DMS153 treated with DMSO at 0.1 percent for 48 hours (cell line): ENCODE measurements at regions not wholly inside any gene's neighbourhood (a gene's known extent, or its start where the extent isn't known, plus 50 kb on each side); places are given as distances from the start of the nearest gene placed in this dataset.
A peak's percentile ranks its signal among the peaks of the same experiment; 100 is the strongest.
"Not testable (repeated sequence)": the region's sequence is repeated elsewhere in the genome, so short reads cannot be mapped to it uniquely, and the experiment has no call there.

Source experiments
- DNase-seq: peaks from one replicate; lab custom pipeline; 2025; ENCODE audit not compliant: unreplicated experiment; lab: John Stamatoyannopoulos, UW

DNA sequence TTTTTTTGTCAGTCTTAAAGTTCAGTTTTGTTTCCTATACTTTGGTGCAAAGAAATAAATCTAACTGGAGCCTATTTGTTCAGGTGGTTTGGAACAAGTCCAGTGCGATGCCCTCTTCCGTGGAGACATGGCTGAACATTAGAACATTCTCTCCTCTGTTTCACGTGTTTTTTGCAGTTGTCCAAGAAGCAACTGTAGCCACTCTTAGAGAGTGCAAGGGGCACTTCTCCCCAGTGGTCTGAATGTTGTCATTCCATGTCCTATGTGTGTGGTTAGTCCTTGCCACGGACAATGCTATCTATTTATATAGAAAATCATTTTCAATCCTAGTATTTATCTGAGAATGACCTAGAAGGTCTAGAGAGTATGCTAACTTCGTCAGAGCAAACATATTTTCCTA lies 1232.5 kb upstream of the SEL1L start:
- DNase-seq: no peak

DNA sequence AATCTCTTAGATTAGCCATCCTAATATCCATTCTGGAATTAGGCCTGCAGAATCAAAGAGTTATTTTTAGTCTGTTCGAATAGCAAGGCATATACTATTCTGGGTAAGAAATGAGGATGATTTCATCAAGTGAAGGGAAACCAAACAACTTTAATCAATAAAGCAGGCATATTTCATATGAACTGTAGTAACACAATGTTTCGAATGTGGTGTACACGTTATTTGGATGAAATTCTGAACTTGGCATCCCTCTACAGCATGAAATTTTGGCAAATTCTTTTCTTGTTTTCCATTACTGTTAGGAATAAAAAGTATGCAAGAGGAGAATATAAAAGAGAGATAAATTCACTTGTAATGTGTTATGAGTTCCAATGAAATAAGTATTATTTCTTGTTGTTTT lies 1233.3 kb upstream of the SEL1L start:
- no peak for DNase-seq

DNA sequence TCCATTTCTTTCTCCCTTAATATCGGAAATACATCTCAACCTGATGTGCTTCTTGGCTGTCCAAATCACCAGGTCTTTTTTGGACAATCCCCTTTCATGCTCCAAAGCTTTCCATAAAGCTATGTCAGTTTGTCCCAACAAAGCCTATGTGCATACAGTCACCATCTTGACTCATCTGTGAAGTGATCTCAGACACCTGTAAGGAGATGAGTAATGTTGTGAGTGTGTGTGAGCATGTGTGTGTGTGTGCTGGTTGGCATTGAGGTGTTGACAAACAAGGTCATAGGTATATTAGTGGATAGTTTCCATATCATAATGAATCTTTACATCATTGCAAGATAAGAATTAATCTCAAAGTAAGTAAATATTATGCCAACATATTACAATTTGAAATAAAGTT lies 1243.3 kb upstream of the SEL1L start:
- no peak for DNase-seq

DNA sequence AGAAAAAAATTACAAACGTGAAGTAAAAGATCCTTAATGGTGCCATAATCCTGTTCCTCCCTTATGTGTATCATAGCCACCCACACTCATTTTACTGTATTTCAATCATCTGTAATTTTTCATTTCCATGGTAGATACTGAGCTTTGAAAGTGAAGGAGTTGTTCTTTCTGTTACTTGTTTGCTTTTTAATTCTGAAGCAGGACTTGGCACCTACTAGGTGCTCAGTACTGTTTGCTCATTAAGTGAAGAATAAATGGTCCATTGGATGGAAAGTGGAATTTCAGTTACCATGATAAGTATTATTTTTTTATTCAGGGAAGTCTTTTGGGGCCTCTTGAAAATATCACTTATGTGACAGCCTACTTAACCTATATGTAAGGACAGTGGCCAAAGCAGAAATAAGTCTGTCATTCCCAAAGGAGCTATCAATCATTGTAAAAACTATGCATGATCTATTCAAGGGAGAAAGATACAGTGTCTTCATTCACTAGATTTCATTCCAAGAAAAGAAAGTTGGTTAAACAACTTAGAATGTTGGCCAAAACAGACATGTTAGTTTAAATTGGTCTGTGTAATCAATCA lies 1244.4 kb upstream of the SEL1L start:
- no peak for DNase-seq

DNA sequence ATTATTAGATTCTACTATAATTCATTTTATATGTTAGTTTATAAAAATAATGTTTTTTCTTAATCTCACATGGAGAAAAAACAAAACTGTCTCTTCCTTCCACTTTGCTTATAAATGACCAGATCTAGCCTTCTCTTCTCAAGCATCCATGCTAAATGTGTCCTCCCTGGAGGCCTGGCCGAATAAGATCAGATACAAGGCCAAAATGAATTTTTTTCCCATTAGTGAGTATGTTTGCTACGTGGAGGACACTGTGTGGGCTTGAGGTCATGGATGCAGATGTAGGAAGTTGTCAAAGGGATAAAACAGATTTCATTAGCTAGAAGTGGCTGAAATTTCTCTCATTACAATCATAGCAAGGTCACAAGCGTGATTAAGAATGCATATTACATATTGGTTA lies 1244.9 kb upstream of the SEL1L start:
- no peak for DNase-seq

DNA sequence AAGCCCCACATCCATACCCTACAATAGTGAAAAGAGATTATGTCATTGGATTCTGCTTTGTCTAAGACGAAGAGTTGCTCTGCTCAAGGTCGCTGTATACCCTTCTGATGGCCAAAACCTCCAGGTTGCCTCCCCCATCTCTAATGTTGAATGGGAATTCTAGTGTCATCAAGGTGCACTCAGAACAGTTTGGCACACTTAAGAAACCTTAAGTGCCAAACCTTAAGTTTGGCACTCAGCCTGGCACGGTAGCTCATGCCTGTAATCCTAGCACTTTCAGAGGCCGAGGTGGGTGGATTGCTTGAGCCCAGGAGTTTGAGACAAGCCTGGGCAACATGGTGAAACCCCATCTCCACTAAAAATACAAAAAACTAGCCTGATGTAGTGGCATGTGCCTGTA lies 1245.6 kb upstream of the SEL1L start:
- no peak for DNase-seq

DNA sequence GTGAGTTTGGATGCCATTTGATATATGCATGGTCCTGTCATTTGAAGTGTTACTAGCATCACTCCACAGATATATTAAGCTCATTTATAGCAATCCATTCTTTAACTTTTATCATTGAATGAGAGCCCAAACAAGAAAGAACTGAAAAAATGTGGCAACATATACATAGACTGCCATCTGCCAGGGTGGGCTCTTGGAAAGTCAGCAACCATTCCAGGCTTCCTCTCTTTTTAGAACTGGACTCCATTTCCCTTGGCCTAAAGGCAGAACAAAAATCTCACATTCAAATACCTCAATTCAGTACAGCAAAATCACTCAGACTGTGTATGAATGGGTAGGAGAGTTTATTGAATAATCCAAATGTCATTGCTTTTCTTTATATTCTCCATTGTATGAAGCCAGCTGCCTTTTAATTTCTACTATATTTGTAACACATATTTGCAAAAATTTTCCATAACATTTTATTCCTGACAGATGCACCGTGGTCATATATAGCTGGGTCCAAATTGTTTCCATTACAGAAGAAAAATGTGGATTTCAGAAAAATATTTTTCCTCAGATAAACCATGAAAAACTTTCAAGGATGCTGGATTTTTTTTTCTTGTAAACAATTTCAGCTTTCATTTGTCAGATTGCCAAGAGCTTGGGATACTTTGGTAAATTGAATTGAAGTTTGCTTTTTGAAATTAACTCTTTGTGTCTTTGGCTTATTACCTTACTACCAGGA lies 1252.3 kb upstream of the SEL1L start:
- no peak for DNase-seq

DNA sequence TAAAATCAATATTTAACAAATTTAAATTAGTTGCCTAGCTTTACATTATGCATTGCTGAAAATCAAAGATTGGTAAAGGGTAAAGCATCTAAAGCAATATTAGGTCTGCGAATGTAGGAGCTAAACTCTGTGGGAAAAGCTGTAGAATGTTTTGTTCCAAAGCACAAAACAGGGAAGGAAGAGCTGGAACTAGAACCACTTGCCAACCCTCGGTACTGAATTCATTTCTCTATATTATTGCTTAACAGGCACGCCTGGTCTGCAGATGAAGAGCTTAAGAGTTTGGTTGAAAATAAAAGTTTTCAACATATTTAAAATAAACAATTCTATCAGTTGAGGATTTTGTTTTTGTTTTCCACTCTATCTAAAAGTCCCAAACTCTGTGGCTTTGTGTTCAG lies 1252.8 kb upstream of the SEL1L start:
- no peak for DNase-seq

DNA sequence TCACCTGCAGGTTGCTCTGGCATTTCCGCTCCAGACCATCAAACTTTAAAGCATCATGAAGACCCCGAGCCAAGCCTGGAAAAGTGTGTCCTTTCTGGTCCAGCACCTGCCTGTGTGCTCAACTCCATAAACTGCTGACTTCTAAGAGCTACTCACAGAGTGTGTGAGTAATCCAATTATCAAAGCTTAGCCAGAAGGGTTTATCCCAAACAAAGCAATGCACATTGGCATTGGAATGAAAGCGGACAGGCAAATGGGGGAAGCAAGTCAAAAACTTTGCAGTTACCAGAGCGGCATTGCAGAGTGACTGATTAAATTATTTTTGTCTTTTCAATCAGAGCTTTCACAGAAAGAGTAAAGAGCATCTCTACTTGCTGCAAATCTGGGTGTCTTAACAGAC lies 1262.4 kb upstream of the SEL1L start:
- DNase-seq: no peak

DNA sequence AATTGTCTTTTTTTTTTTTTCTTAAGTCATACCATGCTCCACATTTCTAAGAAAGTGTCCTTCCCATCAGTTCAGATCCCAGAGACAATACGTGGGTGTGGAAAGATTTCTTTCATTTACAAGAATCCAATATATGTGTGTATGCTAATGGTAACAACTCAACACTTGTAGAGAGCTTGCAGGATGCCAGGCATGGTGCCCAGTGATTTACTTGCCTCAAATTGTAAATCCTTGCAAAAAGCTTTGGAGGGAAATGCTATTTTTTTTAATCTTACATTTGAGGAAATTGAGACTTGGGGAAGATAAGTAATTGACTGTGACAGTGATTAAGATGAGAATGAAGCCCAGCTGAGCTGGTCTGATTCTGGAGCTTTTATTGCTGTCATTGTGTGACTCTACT lies 1264.6 kb upstream of the SEL1L start:
- no peak for DNase-seq

DNA sequence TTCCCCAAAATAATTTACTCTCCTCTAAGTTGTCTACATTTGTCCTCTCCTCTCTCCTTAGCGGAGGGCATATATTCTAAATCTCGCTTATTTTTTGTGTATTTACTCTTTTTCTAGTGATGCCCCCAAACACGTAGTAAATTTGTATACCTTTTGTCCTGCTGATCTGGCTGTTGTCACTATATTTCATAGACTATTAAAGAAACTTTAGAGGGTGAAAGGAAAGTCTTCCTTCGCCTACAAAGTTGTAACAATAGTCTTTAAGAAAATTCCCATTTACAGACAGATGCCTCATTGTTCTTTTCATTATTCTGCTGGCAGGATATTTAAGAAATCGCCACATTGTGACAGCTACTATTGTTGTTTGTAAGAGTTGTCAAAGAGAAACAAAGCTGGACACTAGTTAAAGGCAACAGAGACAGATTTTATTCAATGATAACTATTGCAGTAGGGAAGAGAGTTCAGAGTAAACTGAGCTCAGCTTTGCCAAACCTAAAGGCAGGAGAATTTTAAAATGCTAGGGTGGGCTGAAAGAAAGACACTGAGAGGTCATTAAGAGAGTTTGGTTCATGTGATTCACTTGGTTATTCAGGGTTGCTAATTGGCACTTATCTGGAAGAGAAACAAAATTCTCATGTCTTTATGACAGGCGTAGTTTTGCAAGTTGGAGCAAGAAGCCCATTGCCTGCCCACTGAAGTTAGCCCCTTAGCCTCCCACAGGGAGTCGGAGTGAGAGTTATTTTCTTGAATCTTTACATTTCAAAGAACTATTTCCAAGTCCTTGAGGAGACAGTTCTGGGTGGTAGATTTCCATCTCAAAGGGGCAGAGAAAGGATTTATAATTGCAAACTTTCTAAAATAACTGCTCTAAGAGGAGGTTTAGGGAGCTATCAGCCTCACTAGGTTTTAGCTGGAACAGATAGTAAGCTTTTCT lies 1272.5 kb upstream of the SEL1L start:
- no peak for DNase-seq

DNA sequence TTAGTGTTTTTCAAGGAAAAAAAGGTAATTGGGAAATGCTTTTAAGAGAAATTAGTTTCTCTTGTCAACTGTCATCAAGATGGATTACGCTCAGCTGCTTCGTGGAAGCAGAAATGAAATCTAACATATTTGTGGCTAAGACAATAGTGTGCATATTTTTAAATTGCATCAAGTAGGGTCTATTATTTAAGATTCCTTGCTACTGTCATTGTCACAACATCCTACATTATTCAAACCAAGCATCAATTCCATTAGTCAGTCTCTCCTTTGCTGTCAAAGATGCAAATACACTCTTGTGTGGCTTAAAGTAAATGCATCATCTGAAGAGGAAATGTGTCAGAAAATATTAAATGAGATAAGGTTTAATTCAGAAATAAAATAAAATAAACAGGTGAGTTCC lies 1277.6 kb upstream of the SEL1L start:
- no peak for DNase-seq

DNA sequence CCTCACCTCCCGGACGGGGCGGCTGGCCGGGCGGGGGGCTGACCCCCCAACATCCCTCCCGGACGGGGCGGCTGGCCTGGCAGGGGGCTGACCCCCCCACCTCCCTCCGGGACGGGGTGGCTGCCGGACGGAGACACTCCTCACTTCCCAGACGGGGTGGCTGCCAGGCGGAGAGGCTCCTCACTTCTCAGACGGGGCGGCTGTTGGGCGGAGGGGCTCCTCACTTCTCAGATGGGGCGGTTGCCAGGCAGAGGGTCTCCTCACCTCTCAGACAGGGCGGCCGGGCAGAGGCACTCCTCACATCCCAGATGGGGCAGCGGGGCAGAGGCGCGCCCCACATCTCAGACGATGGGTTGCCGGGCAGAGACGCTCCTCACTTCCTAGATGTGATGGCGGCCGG lies 1280.7 kb upstream of the SEL1L start:
- DNase-seq: not testable (repeated sequence)

DNA sequence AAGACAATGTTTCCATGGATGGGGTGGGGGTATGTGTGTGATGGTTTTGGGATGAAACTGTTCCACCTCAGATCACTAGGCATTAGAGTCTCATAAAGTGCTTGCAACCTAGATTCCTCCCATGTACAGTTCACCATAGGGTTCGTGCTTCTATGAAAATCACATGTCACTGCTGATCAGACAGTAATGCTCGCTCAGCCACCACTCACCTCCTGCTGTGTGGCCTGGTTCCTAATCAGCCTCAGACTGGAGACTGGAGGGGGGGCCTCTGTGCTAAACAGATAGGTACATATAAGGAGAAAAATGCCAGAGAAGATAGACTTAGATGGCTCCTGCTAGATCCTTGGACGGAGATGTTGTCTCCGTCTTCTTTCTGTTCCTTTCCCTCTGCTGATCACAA lies 1296.9 kb upstream of the SEL1L start:
- DNase-seq: no peak

DNA sequence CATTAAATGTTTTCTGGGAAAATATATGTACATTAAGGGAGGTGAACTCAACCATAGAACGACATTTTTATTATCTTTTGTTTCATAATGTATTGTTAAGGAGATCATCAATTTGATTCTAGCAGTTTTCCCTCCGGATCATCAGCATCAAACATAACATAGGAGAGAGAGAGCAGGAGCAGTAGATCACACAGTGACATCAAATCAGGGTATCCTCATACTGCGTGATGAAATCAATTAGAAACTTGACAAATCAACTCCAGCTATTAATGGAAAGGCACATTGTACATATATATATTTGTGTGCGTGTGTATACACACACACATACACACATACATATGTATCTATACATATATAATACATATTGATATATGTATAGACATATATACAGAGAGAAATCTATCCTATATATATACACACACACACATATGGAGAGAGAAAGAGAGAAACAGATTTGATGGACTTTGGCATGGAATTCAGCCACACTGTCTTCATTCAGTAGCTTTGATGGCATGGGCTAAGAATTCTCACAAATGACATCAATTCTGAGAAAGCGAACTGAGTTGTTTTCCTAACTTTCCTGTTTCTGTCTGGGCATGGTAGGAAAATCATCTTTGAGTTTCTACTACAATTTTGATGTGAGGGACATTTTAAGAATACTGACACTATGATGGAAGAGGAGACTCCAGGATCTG lies 1302.8 kb upstream of the SEL1L start:
- no peak for DNase-seq

DNA sequence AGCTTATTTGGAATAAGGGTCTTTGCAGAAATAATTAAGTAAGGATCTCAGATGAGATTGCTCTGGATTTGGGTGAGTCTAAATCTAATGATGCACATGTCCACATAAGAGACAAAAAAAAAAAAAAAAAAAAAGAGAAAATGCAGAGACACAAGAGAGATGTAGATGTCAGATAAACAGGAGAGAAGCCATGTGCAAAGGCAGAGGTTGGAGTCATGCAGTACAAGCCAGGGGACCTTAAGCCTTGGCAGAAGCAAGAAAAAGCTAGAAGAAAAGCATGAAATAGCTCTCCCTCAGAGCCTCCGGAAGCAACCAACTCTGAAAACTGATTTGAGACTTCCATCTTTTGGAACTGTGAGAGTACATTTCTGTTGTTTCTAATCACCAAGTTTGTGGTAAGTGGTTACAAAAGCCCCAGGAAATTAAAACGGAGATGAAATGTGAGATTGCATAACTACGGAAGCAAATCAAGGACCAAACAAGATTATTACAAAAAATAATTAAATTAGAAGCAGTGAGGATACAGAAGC lies 1304.0 kb upstream of the SEL1L start:
- no peak for DNase-seq

DNA sequence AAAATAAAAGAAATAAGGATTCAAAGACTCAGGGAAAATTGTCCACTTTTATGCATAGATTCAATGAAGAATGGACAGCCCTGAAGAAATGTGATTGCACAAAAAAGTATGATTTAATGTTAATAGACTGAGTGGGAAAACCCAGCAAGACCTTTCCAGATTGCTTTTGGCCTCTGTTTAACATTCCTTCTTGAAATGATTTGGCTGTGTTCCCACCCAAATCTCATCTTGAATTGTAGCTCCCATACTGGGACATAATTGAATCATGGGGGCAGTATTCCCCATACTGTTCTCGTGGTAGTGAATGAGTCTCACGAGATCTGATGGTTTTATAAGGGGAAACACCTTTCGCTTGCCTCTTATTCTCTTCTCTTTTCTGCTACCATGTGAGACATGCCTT lies 1316.9 kb upstream of the SEL1L start:
- no peak for DNase-seq

DNA sequence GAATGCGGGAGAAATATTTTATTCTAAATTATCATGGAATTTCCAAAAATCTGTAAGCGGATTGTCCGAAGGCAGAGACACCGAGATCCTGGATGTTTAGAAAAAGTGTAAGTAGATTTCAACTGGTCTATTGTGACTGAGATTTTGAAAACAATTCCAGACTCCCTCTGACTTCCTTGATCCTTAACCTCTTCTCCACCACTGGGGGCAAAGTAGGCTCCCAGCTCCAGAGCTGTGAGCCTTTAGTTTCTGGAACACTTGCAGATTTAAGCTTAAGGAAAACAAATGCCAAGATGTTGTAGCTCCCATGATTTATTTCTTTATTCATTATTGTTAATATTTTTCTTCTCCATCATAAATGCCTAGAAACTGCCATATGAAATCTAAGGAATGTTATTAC lies 1320.5 kb upstream of the SEL1L start:
- DNase-seq: no peak

DNA sequence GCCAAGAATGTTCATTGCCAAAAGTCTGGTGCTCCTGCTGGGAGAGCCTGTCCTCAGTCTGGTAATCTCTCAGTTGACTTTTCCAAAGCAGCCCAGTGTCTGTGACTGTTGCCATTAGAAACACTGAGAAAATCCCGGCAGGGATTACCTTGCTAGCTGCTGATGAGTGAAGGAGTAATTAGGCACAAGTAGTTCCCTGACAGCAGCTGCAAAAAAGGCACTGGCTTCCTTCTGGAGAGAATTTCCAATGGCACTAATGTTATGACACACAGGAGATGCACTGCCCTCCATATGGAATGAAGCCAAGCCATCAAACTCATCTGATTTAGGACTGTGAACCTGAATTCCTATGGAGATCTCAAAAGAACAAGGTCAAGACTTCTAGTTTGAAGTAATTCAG lies 1321.2 kb upstream of the SEL1L start:
- DNase-seq: no peak

DNA sequence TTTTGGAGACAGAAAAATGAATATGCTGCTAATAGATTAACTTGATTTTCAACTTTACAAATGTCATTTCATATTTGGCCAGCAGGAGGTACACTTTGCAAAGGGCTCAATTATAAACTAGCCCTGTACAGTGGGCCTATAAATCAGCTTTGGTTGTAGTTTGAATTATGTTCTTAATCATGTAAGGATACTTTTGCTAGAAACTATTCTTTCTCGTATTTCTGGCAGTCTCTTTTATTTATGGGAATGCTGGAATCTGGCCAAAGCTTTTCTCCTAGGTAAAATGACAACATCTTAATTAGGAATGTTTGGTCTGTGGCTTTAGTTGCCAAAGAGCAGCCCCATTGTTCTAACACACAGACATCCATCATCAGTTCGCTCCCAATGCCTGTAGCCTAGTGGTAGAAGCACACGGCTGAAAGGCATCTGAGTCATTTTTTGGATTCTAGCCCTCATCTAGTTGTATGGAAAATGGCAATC lies 1322.3 kb upstream of the SEL1L start:
- peak; percentile 42 for DNase-seq

DNA sequence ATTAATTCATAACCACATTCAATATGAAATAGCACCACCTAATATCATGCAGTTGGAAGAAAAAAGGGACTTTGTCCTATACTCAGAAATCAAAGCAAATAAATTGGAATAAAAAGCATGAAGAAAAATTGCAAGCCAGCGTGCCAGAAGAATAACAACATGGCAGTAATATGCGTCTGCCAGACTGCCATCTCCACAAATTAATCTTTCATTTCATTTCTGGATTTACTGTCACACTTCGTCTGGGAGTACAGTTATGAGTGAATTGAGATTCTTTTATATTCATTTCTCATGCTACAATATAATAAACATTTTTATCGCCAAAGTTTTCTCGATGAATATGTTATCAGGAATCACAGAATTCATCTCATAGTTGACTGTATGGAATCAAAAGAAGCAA lies 1327.7 kb upstream of the SEL1L start:
- DNase-seq: no peak
